Heart left ventricle (tissue), 13 donors: ENCODE measurements at regions not wholly inside any gene's neighbourhood (a gene's known extent, or its start where the extent isn't known, plus 50 kb on each side); places are given as distances from the start of the nearest gene placed in this dataset.

Experiments used
- POLR2A ChIP-seq, 2 donors: fragments of 450-650 bp; IDR thresholded peaks; one replicate each; pipeline ENCODE4 v1.6.1; 2017; ENCODE audit warnings: antibody characterized with exemption in 2 of 2, mild to moderate bottlenecking in 2 of 2, moderate library complexity in 2 of 2
- TF ChIP-seq, protein P1 (sequence below), 12 donors: fragments of 200-600 bp; sonication (generic) in 4 of 12; IDR thresholded peaks; one replicate each; pipeline versions ENCODE4 v1.5.0 to v1.8.0; 2018 to 2022; ENCODE audit warnings: antibody characterized with exemption in 12 of 12, mild to moderate bottlenecking in 5 of 12
- donor health status: ischemic (EF 13 %, LVEDD 7.1; RV severe dilation, severe dysfunction).
- donor health status: DM: no; HTN: yes; CAD: no.
- donor health status: DM: no; HTN: no; CAD: no.
- donor health status: ischemic (EF 25% LVEDD 6.9; RV normal size, moderate dysfunction).
- donor health status: ischemic (EF 25% LVEDD 5.7; RV mildly dilated, moderate dysfunction).
- donor health status: ischemic (EF 35%, LVEDD 5.7; RV mildly dilated, moderate dysfunction).
- donor health status: nonischemic (EF 11% LVEDD 7.7; RV severe dilation, severe dysfunction).
- donor health status: DM: yes; HTN: yes; CAD: no.
- donor health status: PGD.
- donor health status: ischemic (EF 29% LVEDD 5.4; RV normal size, mild dysfunction).
- donor health status: nonischemic (EF 23%, LVEDD 6.1; RV moderate dilation, normal function).

DNA sequence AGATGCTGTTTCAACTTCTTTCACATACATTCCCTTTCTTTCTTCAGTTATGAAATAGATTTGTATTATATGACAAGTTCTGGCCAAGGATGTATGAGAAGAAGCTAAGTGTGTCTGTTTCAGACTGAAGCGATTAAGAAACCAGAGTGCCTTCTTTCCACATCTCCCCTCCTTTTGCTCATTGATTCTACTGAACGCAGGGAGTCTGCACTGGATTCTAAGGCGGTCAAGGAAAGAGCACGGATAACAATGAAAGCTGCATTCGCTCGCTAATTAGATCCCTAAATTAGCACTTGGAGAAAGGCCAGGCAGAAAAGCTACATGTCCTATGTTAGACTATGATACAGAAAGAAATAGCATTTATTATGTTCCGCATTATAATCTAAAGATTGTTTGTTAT, 267.7 kb downstream of the HAO1 start:
- TF ChIP-seq, protein P1, sequence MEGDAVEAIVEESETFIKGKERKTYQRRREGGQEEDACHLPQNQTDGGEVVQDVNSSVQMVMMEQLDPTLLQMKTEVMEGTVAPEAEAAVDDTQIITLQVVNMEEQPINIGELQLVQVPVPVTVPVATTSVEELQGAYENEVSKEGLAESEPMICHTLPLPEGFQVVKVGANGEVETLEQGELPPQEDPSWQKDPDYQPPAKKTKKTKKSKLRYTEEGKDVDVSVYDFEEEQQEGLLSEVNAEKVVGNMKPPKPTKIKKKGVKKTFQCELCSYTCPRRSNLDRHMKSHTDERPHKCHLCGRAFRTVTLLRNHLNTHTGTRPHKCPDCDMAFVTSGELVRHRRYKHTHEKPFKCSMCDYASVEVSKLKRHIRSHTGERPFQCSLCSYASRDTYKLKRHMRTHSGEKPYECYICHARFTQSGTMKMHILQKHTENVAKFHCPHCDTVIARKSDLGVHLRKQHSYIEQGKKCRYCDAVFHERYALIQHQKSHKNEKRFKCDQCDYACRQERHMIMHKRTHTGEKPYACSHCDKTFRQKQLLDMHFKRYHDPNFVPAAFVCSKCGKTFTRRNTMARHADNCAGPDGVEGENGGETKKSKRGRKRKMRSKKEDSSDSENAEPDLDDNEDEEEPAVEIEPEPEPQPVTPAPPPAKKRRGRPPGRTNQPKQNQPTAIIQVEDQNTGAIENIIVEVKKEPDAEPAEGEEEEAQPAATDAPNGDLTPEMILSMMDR (IDR thresholded peaks at IDR 0.05): no peak
- no peak for TF ChIP-seq POLR2A (IDR thresholded peaks at IDR 0.05)
